Panc1 (cell line): ENCODE measurements at regions not wholly inside any gene's neighbourhood (a gene's known extent, or its start where the extent isn't known, plus 50 kb on each side); places are given as distances from the start of the nearest gene placed in this dataset.

Experiments used
- ATAC-seq: fragments of 200-7000 bp; cut with Tn5 transposase; 2 replicates; pipeline ENCODE4 v1.9.1; 2020; ENCODE audit warnings: mild to moderate bottlenecking, moderate library complexity
- BruUV-seq: library from RNA; stranded (reverse); fragments of 400-500 nt; replicated peaks from 2 replicates; lab custom pipeline; 2021; lab: Mats Ljungman, UMichigan
- CTCF ChIA-PET: fragments of 300-600 bp; sonication (Branson Sonifier 250); formaldehyde crosslinking; loops from one replicate; lab custom pipeline; 2022; ENCODE audit warnings: antibody characterized with exemption; lab: Charles Lee
- POLR2A ChIA-PET: fragments of 300-600 bp; sonication (Branson Sonifier 250); formaldehyde crosslinking; loops from one replicate; lab custom pipeline; 2022; ENCODE audit warnings: antibody characterized with exemption; lab: Charles Lee
- DNase-seq: peaks from one replicate; pipeline ENCODE4 v3.0.0-alpha.2; 2010; ENCODE audit warnings: low read depth, low spot score
- H3K27ac ChIP-seq: 2 replicates; pipeline ENCODE4 v1.5.1; 2011; ENCODE audit warnings: mild to moderate bottlenecking, low read length, inconsistent platforms
- H3K27me3 ChIP-seq: fragments of 200-500 bp; sonication (Bioruptor generic); 2 replicates; pipeline ENCODE4 v1.6.0; 2014; ENCODE audit warnings: low read length, inconsistent platforms; ENCODE audit not compliant: control insufficient read depth, insufficient read depth
- H3K36me3 ChIP-seq: fragments of 200-500 bp; sonication (Bioruptor generic); 2 replicates; pipeline ENCODE4 v1.5.1; 2014; ENCODE audit warnings: inconsistent platforms, mild to moderate bottlenecking, low read length, moderate library complexity; ENCODE audit not compliant: control insufficient read depth, insufficient read depth
- H3K4me1 ChIP-seq: 2 replicates; pipeline ENCODE4 v1.5.1; 2011; ENCODE audit warnings: inconsistent platforms, mild to moderate bottlenecking, low read length, moderate library complexity; ENCODE audit not compliant: control insufficient read depth, insufficient read depth
- H3K4me3 ChIP-seq, 2 experiments: 2 replicates each; pipeline ENCODE4 v1.5.1; 2011 to 2012; ENCODE audit warnings: low read depth in 2 of 2, low read length in 2 of 2, mild to moderate bottlenecking in 2 of 2, inconsistent platforms in 1 of 2, moderate library complexity in 1 of 2
- H3K9me3 ChIP-seq: fragments of 200-500 bp; sonication (Bioruptor generic); 2 replicates; pipeline ENCODE4 v1.5.1; 2014; ENCODE audit warnings: low read depth, mild to moderate bottlenecking, inconsistent platforms, low read length, moderate library complexity; ENCODE audit not compliant: control insufficient read depth, insufficient read depth
- POLR2AphosphoS5 ChIP-seq: IDR thresholded peaks from 2 replicates; pipeline ENCODE4 v1.6.1; 2012; ENCODE audit warnings: mild to moderate bottlenecking, low read depth, low read length, moderate library complexity
- SIN3A ChIP-seq: IDR thresholded peaks from 2 replicates; pipeline ENCODE4 v1.6.1; 2012; ENCODE audit warnings: low read depth, mild to moderate bottlenecking, low read length, moderate library complexity, borderline replicate concordance; ENCODE audit not compliant: insufficient read depth
- TCF7L2 ChIP-seq: IDR thresholded peaks from 2 replicates; pipeline ENCODE4 v1.6.1; 2011; ENCODE audit warnings: mild to moderate bottlenecking, low read depth, low read length, inconsistent platforms
- in situ Hi-C: cut with HindIII; loops from 2 replicates; pipeline ENCODE4 v1.10.0; 2016; ENCODE audit warnings: low sequenced_read_pairs, low pct_unique_long_range_greater_than_20kb
- intact Hi-C: fragments of 100-400 bp; cut with micrococcal nuclease; formaldehyde crosslinking; loops from one replicate; pipeline ENCODE4 v1.10.0; 2022; ENCODE audit not compliant: unreplicated experiment
- TF ChIP-seq, protein P1 (sequence below): fragments of 450-650 bp; IDR thresholded peaks from 2 replicates; pipeline ENCODE4 v1.5.1; 2017; ENCODE audit warnings: mild to moderate bottlenecking
- TF ChIP-seq, protein P2 (sequence below), 2 experiments: IDR thresholded peaks; 2 replicates each; pipeline ENCODE4 v1.6.1; 2011 to 2012; ENCODE audit warnings: low read depth in 2 of 2, control low read depth in 1 of 2, low read length in 1 of 2, mild to moderate bottlenecking in 1 of 2, moderate library complexity in 1 of 2; ENCODE audit not compliant: insufficient read depth in 1 of 2

DNA sequence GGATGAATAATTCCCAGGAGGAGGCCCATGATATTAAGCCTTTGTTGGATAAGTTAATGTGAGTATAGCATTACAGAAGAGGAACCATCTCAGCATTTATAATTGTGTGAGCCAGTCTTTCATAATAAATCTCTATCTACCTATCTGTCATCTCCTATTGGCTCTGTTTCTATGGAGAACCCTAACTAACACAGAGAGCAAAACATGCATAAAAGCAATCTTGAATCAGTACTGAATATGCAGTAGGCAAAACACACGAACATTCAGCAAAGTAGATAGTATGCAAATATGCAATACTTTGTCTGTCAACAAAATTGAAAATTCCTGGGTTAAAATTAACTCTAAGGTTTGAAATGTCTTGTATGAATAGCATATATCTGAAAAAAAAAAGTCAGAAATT, 966.3 kb downstream of the DIAPH3 start:
- POLR2A ChIA-PET: no interaction called here
- BruUV-seq: no TSS peak
- intact Hi-C loops: no loop called here

DNA sequence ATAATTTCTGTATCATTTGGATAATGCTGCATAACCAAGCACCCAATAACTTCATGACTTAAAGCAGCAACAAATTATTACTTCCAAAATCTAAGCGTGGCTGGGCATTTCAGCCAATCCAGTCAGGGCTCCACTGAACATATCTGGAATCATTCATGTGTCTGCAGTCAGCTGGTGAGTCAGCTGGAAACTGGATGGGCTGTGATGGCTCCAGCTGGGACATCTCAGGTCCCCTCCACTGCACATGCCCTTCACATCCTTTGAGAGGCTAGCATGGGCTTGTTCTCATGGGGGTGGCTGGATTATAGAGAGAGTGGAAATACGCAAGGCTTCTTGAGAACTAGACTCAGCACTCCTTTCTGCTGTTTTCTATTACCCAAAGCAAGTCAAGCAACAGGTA, 961.9 kb downstream of the DIAPH3 start:
- intact Hi-C loops: no loop called here
- in situ Hi-C loops: no loop called here

More for the DNA sequence above, 966.3 kb downstream of the DIAPH3 start:
- Histone ChIP-seq H3K4me3 (no peak overlapping the region), H3K27ac (no peak overlapping the region), H3K36me3 (no peaks in the 10 kb centered on the region), H3K27me3 (no peaks in the 10 kb centered on the region), H3K4me1 (no peaks in the 10 kb centered on the region), H3K9me3 (no peaks in the 10 kb centered on the region)
- ATAC-seq (no peak), DNase-seq (no peak)
- in situ Hi-C loops: no loop called here
- CTCF ChIA-PET: no interaction called here
- no peak for TF ChIP-seq POLR2AphosphoS5
- no peak for TF ChIP-seq TCF7L2
- TF ChIP-seq, protein P1, sequence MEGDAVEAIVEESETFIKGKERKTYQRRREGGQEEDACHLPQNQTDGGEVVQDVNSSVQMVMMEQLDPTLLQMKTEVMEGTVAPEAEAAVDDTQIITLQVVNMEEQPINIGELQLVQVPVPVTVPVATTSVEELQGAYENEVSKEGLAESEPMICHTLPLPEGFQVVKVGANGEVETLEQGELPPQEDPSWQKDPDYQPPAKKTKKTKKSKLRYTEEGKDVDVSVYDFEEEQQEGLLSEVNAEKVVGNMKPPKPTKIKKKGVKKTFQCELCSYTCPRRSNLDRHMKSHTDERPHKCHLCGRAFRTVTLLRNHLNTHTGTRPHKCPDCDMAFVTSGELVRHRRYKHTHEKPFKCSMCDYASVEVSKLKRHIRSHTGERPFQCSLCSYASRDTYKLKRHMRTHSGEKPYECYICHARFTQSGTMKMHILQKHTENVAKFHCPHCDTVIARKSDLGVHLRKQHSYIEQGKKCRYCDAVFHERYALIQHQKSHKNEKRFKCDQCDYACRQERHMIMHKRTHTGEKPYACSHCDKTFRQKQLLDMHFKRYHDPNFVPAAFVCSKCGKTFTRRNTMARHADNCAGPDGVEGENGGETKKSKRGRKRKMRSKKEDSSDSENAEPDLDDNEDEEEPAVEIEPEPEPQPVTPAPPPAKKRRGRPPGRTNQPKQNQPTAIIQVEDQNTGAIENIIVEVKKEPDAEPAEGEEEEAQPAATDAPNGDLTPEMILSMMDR: no peak
- no peak for TF ChIP-seq SIN3A

More for the DNA sequence above, 961.9 kb downstream of the DIAPH3 start:
- BruUV-seq: no TSS peak
- Histone ChIP-seq H3K36me3 (no peaks in the 10 kb centered on the region), H3K27me3 (no peaks in the 10 kb centered on the region), H3K4me1 (no peaks in the 10 kb centered on the region), H3K9me3 (no peaks in the 10 kb centered on the region), H3K4me3 (no peak overlapping the region), H3K27ac (no peak overlapping the region)
- ChIA-PET POLR2A (no interaction called here), CTCF (no interaction called here)
- ATAC-seq (no peak), DNase-seq (no peak)
- TF ChIP-seq POLR2AphosphoS5 (no peak), TCF7L2 (no peak), SIN3A (no peak)
- TF ChIP-seq, protein P2, sequence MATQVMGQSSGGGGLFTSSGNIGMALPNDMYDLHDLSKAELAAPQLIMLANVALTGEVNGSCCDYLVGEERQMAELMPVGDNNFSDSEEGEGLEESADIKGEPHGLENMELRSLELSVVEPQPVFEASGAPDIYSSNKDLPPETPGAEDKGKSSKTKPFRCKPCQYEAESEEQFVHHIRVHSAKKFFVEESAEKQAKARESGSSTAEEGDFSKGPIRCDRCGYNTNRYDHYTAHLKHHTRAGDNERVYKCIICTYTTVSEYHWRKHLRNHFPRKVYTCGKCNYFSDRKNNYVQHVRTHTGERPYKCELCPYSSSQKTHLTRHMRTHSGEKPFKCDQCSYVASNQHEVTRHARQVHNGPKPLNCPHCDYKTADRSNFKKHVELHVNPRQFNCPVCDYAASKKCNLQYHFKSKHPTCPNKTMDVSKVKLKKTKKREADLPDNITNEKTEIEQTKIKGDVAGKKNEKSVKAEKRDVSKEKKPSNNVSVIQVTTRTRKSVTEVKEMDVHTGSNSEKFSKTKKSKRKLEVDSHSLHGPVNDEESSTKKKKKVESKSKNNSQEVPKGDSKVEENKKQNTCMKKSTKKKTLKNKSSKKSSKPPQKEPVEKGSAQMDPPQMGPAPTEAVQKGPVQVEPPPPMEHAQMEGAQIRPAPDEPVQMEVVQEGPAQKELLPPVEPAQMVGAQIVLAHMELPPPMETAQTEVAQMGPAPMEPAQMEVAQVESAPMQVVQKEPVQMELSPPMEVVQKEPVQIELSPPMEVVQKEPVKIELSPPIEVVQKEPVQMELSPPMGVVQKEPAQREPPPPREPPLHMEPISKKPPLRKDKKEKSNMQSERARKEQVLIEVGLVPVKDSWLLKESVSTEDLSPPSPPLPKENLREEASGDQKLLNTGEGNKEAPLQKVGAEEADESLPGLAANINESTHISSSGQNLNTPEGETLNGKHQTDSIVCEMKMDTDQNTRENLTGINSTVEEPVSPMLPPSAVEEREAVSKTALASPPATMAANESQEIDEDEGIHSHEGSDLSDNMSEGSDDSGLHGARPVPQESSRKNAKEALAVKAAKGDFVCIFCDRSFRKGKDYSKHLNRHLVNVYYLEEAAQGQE (IDR thresholded peaks at IDR 0.05; ENCODE audit: insufficient read depth in 1 of 2, low read depth in 2 of 2, low read length in 1 of 2): no peak
- TF ChIP-seq, protein P1: no peak
